ENCODE measurements at regions not wholly inside any gene's neighbourhood (a gene's known extent, or its start where the extent isn't known, plus 50 kb on each side); places are given as distances from the start of the nearest gene placed in this dataset.

- FAIRE-seq (no peak), DNase-seq (ENCODE audit: low read depth) (no peak)
- H3K27me3 ChIP-seq (ENCODE audit: control insufficient read depth, insufficient read depth, low read length) = no peaks in the 10 kb centered on the region
- no peak overlapping the region for H3K4me3 ChIP-seq (ENCODE audit: low read depth, low read length)
- no peaks in the 10 kb centered on the region for H3K36me3 ChIP-seq (ENCODE audit: control insufficient read depth, insufficient read depth, low read length)
- no peak for TF ChIP-seq CTCF (IDR thresholded peaks at IDR 0.05; ENCODE audit: insufficient read depth, low read length, severe bottlenecking)
Measured at GRCh38 chrX:79443121-79443520, 76.0 kb upstream of the ITM2A start.

- TF ChIP-seq CTCF (IDR thresholded peaks at IDR 0.05; ENCODE audit: insufficient read depth, low read length, severe bottlenecking) = no peak
- no peak for DNase-seq (ENCODE audit: low read depth)
- Histone ChIP-seq H3K27me3 (ENCODE audit: control insufficient read depth, insufficient read depth, low read length) (no peaks in the 10 kb centered on the region), H3K4me3 (ENCODE audit: low read depth, low read length) (no peak overlapping the region), H3K36me3 (ENCODE audit: control insufficient read depth, insufficient read depth, low read length) (no peaks in the 10 kb centered on the region)
- no peak for FAIRE-seq
Measured at GRCh38 chrX:79440336-79440735, 73.2 kb upstream of the ITM2A start.

Measured in bronchial epithelial cell (primary cell).